Activated effector memory CD4-positive, alpha-beta T cell treated with Interleukin-2 at 50 U/mL for 16 hours (primary cell): ENCODE measurements at regions not wholly inside any gene's neighbourhood (a gene's known extent, or its start where the extent isn't known, plus 50 kb on each side); places are given as distances from the start of the nearest gene placed in this dataset.
A peak's percentile ranks its signal among the peaks of the same experiment; 100 is the strongest.
"Not testable (repeated sequence)": the region's sequence is repeated elsewhere in the genome, so short reads cannot be mapped to it uniquely, and the experiment has no call there.

Source experiments
- DNase-seq: peaks from one replicate; pipeline ENCODE4 v3.0.0-alpha.2; 2020

- not testable (repeated sequence) for DNase-seq
Observed at GRCh38 chr1:121052081-121052660, 132.0 kb downstream of the FAM72B start.

- not testable (repeated sequence) for DNase-seq
Observed at GRCh38 chr1:121054928-121055327, 129.2 kb downstream of the FAM72B start.

GRCh38 chr1:121066925-121067324 lies 117.2 kb downstream of the FAM72B start:
- DNase-seq = not testable (repeated sequence)

GRCh38 chr1:121068738-121069499 lies 115.2 kb downstream of the FAM72B start:
- not testable (repeated sequence) for DNase-seq

- DNase-seq = not testable (repeated sequence)
Observed at GRCh38 chr1:121073852-121074251, 110.3 kb downstream of the FAM72B start.

GRCh38 chr1:121075254-121075805 lies 108.8 kb downstream of the FAM72B start:
- DNase-seq = not testable (repeated sequence)

- DNase-seq = not testable (repeated sequence)
Observed at GRCh38 chr1:121076674-121077073, 107.5 kb downstream of the FAM72B start.

- DNase-seq = not testable (repeated sequence)
Observed at GRCh38 chr1:121079655-121080054, 104.5 kb downstream of the FAM72B start.

- DNase-seq = not testable (repeated sequence)
Observed at GRCh38 chr1:121080197-121080903, 103.8 kb downstream of the FAM72B start.

GRCh38 chr1:121080904-121081264 lies 103.3 kb downstream of the FAM72B start:
- DNase-seq = not testable (repeated sequence)

- not testable (repeated sequence) for DNase-seq
Observed at GRCh38 chr1:121081625-121082199, 102.4 kb downstream of the FAM72B start.

- DNase-seq = not testable (repeated sequence)
Observed at GRCh38 chr1:121082995-121083394, 101.1 kb downstream of the FAM72B start.

- not testable (repeated sequence) for DNase-seq
Observed at GRCh38 chr1:121086249-121086648, 97.9 kb downstream of the FAM72B start.

- DNase-seq = not testable (repeated sequence)
Observed at GRCh38 chr1:121087221-121087620, 96.9 kb downstream of the FAM72B start.

- DNase-seq = not testable (repeated sequence)
Observed at GRCh38 chr1:121088568-121088967, 95.6 kb downstream of the FAM72B start.

- DNase-seq = not testable (repeated sequence)
Observed at GRCh38 chr1:121092329-121092968, 91.7 kb downstream of the FAM72B start.

GRCh38 chr1:121095014-121095413 lies 89.1 kb downstream of the FAM72B start:
- DNase-seq = not testable (repeated sequence)

- peak; percentile 78 for DNase-seq
Observed at GRCh38 chr1:121097127-121097866, 86.8 kb downstream of the FAM72B start.

GRCh38 chr1:121097867-121098215 lies 86.3 kb downstream of the FAM72B start:
- not testable (repeated sequence) for DNase-seq

GRCh38 chr1:121109025-121109424 lies 75.1 kb downstream of the FAM72B start:
- DNase-seq = not testable (repeated sequence)

- not testable (repeated sequence) for DNase-seq
Observed at GRCh38 chr1:121116522-121117297, 67.4 kb downstream of the FAM72B start.
